ENCODE measurements at regions not wholly inside any gene's neighbourhood (a gene's known extent, or its start where the extent isn't known, plus 50 kb on each side); places are given as distances from the start of the nearest gene placed in this dataset.
"Not testable (repeated sequence)": the region's sequence is repeated elsewhere in the genome, so short reads cannot be mapped to it uniquely, and the experiment has no call there.

- peaks cover 3% of the 10 kb centered on the region for H3K27me3 Mint-ChIP-seq (ENCODE audit: unreplicated experiment)
These were observed 162.8 kb upstream of the HEY2 start for GRCh38 chr6:125586605-125587004.

GRCh38 chr6:125587666-125588632 is 161.5 kb upstream of the HEY2 start:
- Mint-ChIP-seq H3K4me1 (ENCODE audit: low read depth, unreplicated experiment) (peaks cover 9% of the 10 kb centered on the region), H3K4me3 (ENCODE audit: unreplicated experiment) (no peak overlapping the region), H3K27ac (ENCODE audit: unreplicated experiment) (no peak overlapping the region), H3K27me3 (ENCODE audit: unreplicated experiment) (peaks cover 3% of the 10 kb centered on the region), H3K9me3 (ENCODE audit: unreplicated experiment) (peaks cover 6% of the 10 kb centered on the region), H3K36me3 (ENCODE audit: unreplicated experiment) (no peaks in the 10 kb centered on the region)
- TF ChIP-seq CTCF (IDR thresholded peaks at IDR 0.05; ENCODE audit: partially characterized antibody, unreplicated experiment), result no peak
- no peak for DNase-seq

More at GRCh38 chr6:125586605-125587004, 162.8 kb upstream of the HEY2 start:
- no peak for TF ChIP-seq CTCF (IDR thresholded peaks at IDR 0.05; ENCODE audit: partially characterized antibody, unreplicated experiment)
- Mint-ChIP-seq H3K4me1 (ENCODE audit: low read depth, unreplicated experiment) (peaks cover 9% of the 10 kb centered on the region), H3K4me3 (ENCODE audit: unreplicated experiment) (no peak overlapping the region), H3K36me3 (ENCODE audit: unreplicated experiment) (no peaks in the 10 kb centered on the region), H3K9me3 (ENCODE audit: unreplicated experiment) (peaks cover 8% of the 10 kb centered on the region), H3K27ac (ENCODE audit: unreplicated experiment) (no peak overlapping the region)
- DNase-seq, result no peak

- H3K27ac Mint-ChIP-seq (ENCODE audit: unreplicated experiment); H3K27me3 Mint-ChIP-seq (ENCODE audit: unreplicated experiment); H3K4me1 Mint-ChIP-seq (ENCODE audit: low read depth, unreplicated experiment); DNase-seq; H3K36me3 Mint-ChIP-seq (ENCODE audit: unreplicated experiment); H3K4me3 Mint-ChIP-seq (ENCODE audit: unreplicated experiment); H3K9me3 Mint-ChIP-seq (ENCODE audit: unreplicated experiment): not testable (repeated sequence)
These were observed 157.6 kb upstream of the HEY2 start for GRCh38 chr6:125591796-125592195.

- Mint-ChIP-seq H3K27ac (ENCODE audit: unreplicated experiment) (no peak overlapping the region), H3K9me3 (ENCODE audit: unreplicated experiment) (no peaks in the 10 kb centered on the region), H3K36me3 (ENCODE audit: unreplicated experiment) (no peaks in the 10 kb centered on the region), H3K4me3 (ENCODE audit: unreplicated experiment) (no peak overlapping the region), H3K4me1 (ENCODE audit: low read depth, unreplicated experiment) (peaks cover 15% of the 10 kb centered on the region), H3K27me3 (ENCODE audit: unreplicated experiment) (no peaks in the 10 kb centered on the region)
- DNase-seq, result no peak
- TF ChIP-seq CTCF (IDR thresholded peaks at IDR 0.05; ENCODE audit: partially characterized antibody, unreplicated experiment), result no peak
These were observed 155.7 kb upstream of the HEY2 start for GRCh38 chr6:125593746-125594145.

- TF ChIP-seq CTCF (IDR thresholded peaks at IDR 0.05; ENCODE audit: partially characterized antibody, unreplicated experiment), result no peak
- Mint-ChIP-seq H3K4me3 (ENCODE audit: unreplicated experiment) (no peak overlapping the region), H3K9me3 (ENCODE audit: unreplicated experiment) (no peaks in the 10 kb centered on the region), H3K4me1 (ENCODE audit: low read depth, unreplicated experiment) (peaks cover 15% of the 10 kb centered on the region), H3K27me3 (ENCODE audit: unreplicated experiment) (no peaks in the 10 kb centered on the region), H3K27ac (ENCODE audit: unreplicated experiment) (no peak overlapping the region), H3K36me3 (ENCODE audit: unreplicated experiment) (no peaks in the 10 kb centered on the region)
- DNase-seq, result no peak
These were observed 153.4 kb upstream of the HEY2 start for GRCh38 chr6:125596020-125596419.
